ENCODE measurements at regions not wholly inside any gene's neighbourhood (a gene's known extent, or its start where the extent isn't known, plus 50 kb on each side); places are given as distances from the start of the nearest gene placed in this dataset.
A peak's percentile ranks its signal among the peaks of the same experiment; 100 is the strongest.
"Not testable (repeated sequence)": the region's sequence is repeated elsewhere in the genome, so short reads cannot be mapped to it uniquely, and the experiment has no call there.

- peak; percentile 5 for DNase-seq
These were observed 790.8 kb upstream of the KCND2 start for GRCh38 chr7:119482209-119482608.

GRCh38 chr7:119482671-119483070 is 790.3 kb upstream of the KCND2 start:
- DNase-seq = no peak

GRCh38 chr7:119483364-119483763 is 789.6 kb upstream of the KCND2 start:
- DNase-seq = no peak

- no peak for DNase-seq
These were observed 758.6 kb upstream of the KCND2 start for GRCh38 chr7:119514326-119514725.

- DNase-seq = no peak
These were observed 757.8 kb upstream of the KCND2 start for GRCh38 chr7:119515214-119515613.

- no peak for DNase-seq
These were observed 757.0 kb upstream of the KCND2 start for GRCh38 chr7:119515962-119516361.

GRCh38 chr7:119522263-119522662 is 750.7 kb upstream of the KCND2 start:
- no peak for DNase-seq

- DNase-seq = no peak
These were observed 750.3 kb upstream of the KCND2 start for GRCh38 chr7:119522698-119523097.

- DNase-seq = no peak
These were observed 727.9 kb upstream of the KCND2 start for GRCh38 chr7:119545118-119545517.

GRCh38 chr7:119555788-119556187 is 717.2 kb upstream of the KCND2 start:
- no peak for DNase-seq

GRCh38 chr7:119556436-119556835 is 716.5 kb upstream of the KCND2 start:
- DNase-seq = no peak

- DNase-seq = no peak
These were observed 711.2 kb upstream of the KCND2 start for GRCh38 chr7:119561751-119562150.

- no peak for DNase-seq
These were observed 710.1 kb upstream of the KCND2 start for GRCh38 chr7:119562839-119563238.

GRCh38 chr7:119571666-119572065 is 701.3 kb upstream of the KCND2 start:
- no peak for DNase-seq

- DNase-seq = no peak
These were observed 700.8 kb upstream of the KCND2 start for GRCh38 chr7:119572132-119572531.

GRCh38 chr7:119572541-119572940 is 700.4 kb upstream of the KCND2 start:
- no peak for DNase-seq

- no peak for DNase-seq
These were observed 694.9 kb upstream of the KCND2 start for GRCh38 chr7:119578116-119578515.

- no peak for DNase-seq
These were observed 678.0 kb upstream of the KCND2 start for GRCh38 chr7:119594956-119595355.

- DNase-seq = no peak
These were observed 676.3 kb upstream of the KCND2 start for GRCh38 chr7:119596651-119597050.

- DNase-seq = no peak
These were observed 666.7 kb upstream of the KCND2 start for GRCh38 chr7:119606297-119606696.

- no peak for DNase-seq
These were observed 652.2 kb upstream of the KCND2 start for GRCh38 chr7:119620769-119621168.

GRCh38 chr7:119623427-119623826 is 649.5 kb upstream of the KCND2 start:
- no peak for DNase-seq

- DNase-seq = no peak
These were observed 642.5 kb upstream of the KCND2 start for GRCh38 chr7:119630406-119630969.

- not testable (repeated sequence) for DNase-seq
These were observed 639.2 kb upstream of the KCND2 start for GRCh38 chr7:119633812-119634211.

- no peak for DNase-seq
These were observed 632.6 kb upstream of the KCND2 start for GRCh38 chr7:119640326-119640725.

GRCh38 chr7:119640861-119641260 is 632.1 kb upstream of the KCND2 start:
- DNase-seq = no peak
